BE2C (cell line): ENCODE measurements at regions not wholly inside any gene's neighbourhood (a gene's known extent, or its start where the extent isn't known, plus 50 kb on each side); places are given as distances from the start of the nearest gene placed in this dataset.

Source experiments
- DNase-seq: peaks from one replicate; pipeline ENCODE4 v3.0.0-alpha.2; 2020
- H3K27me3 ChIP-seq: fragments of 250-450 bp; sonication (Bioruptor Pico); 2 replicates; pipeline ENCODE4 v1.5.1; 2020; ENCODE audit warnings: mild to moderate bottlenecking
- H3K36me3 ChIP-seq: fragments of 250-450 bp; sonication (Bioruptor Pico); 2 replicates; pipeline ENCODE4 v1.5.1; 2020; ENCODE audit warnings: mild to moderate bottlenecking
- H3K4me1 ChIP-seq: fragments of 250-450 bp; sonication (Bioruptor Pico); 2 replicates; pipeline ENCODE4 v1.5.1; 2020
- H3K4me3 ChIP-seq: 2 replicates; pipeline ENCODE4 v1.5.1; 2011; ENCODE audit warnings: low read depth, low read length
- H3K9me3 ChIP-seq: fragments of 250-450 bp; sonication (Bioruptor Pico); 2 replicates; pipeline ENCODE4 v1.5.1; 2020
- TF ChIP-seq, protein P1 (sequence below): IDR thresholded peaks from 2 replicates; pipeline ENCODE4 v1.5.1; 2012; ENCODE audit warnings: mild to moderate bottlenecking, low read depth, low read length

DNA sequence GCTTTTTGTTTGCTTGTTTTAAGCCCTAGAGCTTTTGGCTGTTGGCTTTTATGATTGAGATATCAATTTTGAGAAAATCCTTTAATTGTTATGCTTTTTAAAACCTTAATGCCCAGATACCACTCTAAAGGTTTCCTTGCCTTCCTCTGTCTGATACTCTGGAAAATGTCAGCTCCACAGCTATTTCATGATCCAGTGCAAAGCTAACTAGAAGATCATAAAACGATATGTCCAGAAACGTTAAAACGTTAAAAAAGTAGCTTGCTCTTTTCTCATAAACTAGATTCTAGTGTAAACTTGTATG is 189.5 kb upstream of the TENT5A start:
- no peaks in the 10 kb centered on the region for H3K4me1 ChIP-seq
- no peak for DNase-seq
- no peaks in the 10 kb centered on the region for H3K9me3 ChIP-seq
- H3K4me3 ChIP-seq = no peak overlapping the region
- H3K36me3 ChIP-seq = no peaks in the 10 kb centered on the region
- no peaks in the 10 kb centered on the region for H3K27me3 ChIP-seq
- TF ChIP-seq, protein P1, sequence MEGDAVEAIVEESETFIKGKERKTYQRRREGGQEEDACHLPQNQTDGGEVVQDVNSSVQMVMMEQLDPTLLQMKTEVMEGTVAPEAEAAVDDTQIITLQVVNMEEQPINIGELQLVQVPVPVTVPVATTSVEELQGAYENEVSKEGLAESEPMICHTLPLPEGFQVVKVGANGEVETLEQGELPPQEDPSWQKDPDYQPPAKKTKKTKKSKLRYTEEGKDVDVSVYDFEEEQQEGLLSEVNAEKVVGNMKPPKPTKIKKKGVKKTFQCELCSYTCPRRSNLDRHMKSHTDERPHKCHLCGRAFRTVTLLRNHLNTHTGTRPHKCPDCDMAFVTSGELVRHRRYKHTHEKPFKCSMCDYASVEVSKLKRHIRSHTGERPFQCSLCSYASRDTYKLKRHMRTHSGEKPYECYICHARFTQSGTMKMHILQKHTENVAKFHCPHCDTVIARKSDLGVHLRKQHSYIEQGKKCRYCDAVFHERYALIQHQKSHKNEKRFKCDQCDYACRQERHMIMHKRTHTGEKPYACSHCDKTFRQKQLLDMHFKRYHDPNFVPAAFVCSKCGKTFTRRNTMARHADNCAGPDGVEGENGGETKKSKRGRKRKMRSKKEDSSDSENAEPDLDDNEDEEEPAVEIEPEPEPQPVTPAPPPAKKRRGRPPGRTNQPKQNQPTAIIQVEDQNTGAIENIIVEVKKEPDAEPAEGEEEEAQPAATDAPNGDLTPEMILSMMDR = no peak

DNA sequence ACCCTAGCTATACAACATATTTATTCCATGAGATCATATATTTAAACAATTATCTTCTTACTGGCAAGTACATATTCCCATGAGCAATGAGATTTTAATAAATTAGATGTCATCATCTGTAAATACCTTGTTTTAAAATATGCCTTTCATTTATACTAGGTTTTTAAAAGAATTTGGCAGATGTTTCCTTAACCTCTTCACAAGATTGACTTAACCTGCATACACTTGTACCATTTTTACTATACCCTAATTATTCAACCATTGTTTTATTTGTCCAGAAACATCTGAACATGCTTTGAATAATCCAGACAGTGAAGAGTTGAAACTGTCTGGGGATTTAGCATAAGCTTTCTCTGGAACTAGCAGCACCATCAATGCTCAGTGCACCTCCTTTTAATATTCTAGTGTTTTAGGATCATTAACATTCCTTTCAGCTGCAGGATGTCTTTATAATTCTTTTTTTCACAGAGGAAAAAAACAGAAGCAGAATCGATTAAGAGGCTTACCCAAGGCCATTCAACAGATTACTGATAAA is 188.0 kb upstream of the TENT5A start:
- H3K9me3 ChIP-seq = no peaks in the 10 kb centered on the region
- no peak for DNase-seq
- no peak overlapping the region for H3K4me3 ChIP-seq
- TF ChIP-seq, protein P1 = no peak
- H3K27me3 ChIP-seq = no peaks in the 10 kb centered on the region
- no peaks in the 10 kb centered on the region for H3K36me3 ChIP-seq
- H3K4me1 ChIP-seq = no peaks in the 10 kb centered on the region

DNA sequence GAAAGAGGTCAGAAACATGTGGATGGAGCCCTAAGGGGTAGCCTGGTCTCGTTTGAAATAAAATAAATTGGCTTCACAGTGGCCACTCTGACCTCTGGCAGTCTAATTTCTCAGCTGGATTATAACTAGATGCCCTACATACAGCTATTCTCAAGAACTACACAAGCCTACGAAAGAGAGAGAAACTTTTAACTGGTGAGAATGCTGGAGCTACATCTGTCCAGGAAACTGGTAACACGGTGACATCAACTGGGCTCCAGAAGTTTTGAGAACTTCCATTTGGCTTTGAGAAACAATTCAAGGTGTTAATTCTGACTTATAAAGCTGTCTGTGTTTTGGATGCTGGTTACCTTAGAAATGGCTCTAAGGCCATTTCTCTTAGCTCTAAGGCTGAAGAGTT is 187.3 kb upstream of the TENT5A start:
- Histone ChIP-seq H3K27me3 (no peaks in the 10 kb centered on the region), H3K36me3 (no peaks in the 10 kb centered on the region), H3K4me3 (no peak overlapping the region), H3K9me3 (no peaks in the 10 kb centered on the region), H3K4me1 (no peaks in the 10 kb centered on the region)
- TF ChIP-seq, protein P1 = no peak
- DNase-seq = no peak

DNA sequence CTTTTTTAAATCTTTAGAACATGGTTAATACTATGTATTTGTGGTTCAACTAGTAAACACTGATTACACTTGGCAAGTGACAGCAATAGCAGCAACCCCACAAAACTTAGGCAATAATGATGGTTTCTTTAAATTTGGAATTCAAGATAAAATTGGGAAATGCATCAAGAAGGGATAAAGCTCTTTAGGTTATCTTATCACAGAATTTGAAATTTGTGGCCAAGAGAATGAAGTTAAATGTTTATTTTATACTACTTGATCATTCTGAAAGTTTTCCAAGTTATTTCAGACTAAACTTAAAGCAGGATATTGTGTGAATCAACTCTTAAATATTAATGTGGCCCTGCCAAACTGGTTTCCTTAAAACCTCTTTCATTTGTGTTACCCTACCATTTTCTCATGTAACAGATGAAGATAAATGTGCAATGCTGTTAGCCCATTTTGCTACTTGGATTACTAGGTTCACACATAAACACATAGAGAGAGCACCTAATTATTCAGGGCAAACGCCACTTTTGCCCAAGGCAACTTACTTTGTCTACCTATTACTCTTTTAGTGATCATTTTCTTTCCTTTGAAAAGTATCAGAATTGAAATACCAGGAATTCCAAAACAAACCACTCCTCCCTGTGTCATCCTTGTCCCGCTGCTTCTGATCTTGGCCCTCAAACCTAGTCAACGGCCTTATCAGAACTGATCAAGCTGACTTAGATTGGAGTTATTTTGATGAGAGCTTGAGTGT is 186.7 kb upstream of the TENT5A start:
- Histone ChIP-seq H3K4me1 (no peaks in the 10 kb centered on the region), H3K27me3 (no peaks in the 10 kb centered on the region), H3K9me3 (no peaks in the 10 kb centered on the region), H3K4me3 (no peak overlapping the region), H3K36me3 (no peaks in the 10 kb centered on the region)
- TF ChIP-seq, protein P1 = no peak
- DNase-seq = no peak

DNA sequence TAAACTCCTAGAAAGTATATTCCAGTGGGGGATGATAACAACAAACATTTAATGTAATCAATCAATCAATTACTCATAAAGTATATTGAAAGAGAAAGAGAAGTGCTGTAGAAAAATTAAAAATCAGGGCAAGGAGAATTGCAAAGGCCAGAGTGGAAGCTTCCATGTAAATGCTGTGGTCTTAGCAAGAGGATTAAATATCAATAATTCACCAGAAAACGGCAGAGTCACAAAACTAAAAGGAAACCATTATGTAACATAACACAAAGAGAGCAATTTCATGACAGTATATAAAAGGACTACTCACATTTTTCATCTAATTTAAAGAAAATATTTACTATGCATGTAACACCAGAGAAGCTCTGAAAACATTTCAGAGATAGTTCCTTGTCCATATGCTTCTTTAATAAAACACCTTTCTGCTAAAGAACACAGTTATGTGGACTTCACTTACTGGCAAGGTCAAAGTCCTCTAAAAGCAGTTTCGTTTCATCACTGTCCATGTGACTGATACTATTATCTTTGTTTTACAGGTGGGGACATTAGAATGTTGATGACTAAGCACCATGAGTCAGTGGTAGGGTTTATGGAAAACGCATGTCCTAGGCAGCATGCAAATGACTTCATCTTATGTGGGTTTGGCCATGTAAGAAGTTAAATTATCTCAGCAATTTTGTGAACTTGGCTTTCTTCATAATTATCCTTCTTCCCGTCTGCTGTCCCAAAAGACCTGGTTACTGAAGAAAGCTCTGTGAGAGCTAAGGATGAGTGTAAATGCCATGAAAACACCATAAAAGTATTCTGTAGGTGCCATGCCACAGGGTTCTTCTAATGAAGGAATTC is 185.8 kb upstream of the TENT5A start:
- no peak overlapping the region for H3K4me3 ChIP-seq
- DNase-seq = no peak
- no peaks in the 10 kb centered on the region for H3K36me3 ChIP-seq
- TF ChIP-seq, protein P1 = no peak
- no peaks in the 10 kb centered on the region for H3K4me1 ChIP-seq
- no peaks in the 10 kb centered on the region for H3K9me3 ChIP-seq
- no peaks in the 10 kb centered on the region for H3K27me3 ChIP-seq

DNA sequence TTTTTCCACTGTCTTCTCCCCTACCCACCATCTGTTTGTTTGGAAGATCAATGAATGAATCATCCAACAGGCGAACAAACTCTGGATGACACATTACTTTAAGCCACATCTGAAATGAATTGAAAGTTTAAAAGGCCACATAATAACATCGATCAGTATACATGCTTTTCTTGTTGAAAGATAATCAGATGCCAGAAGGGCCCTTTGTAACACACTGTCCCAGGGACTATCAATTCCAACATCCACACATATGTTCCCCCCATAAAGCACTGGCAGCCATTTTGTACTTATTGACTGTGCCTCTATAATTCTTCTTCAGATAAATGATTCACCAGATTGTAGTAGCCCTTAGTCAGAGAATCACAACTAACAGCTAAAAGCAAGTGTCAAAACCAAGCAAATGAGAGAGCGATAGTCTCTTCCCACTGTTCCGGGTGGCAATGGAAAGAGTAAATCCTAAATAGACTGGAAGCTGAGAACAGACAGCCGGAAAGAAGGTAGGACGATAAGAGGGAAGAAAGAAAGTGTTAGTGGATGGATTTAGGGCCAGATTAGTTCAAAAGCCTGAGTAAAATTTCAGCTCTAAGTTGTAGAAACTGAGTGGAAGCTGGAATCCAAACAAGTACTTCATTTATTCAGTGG is 184.9 kb upstream of the TENT5A start:
- H3K4me1 ChIP-seq = no peaks in the 10 kb centered on the region
- no peaks in the 10 kb centered on the region for H3K27me3 ChIP-seq
- H3K4me3 ChIP-seq = no peak overlapping the region
- DNase-seq = no peak
- H3K36me3 ChIP-seq = no peaks in the 10 kb centered on the region
- no peaks in the 10 kb centered on the region for H3K9me3 ChIP-seq
- TF ChIP-seq, protein P1 = no peak
